Endothelial cell of umbilical vein (primary cell): ENCODE measurements at regions not wholly inside any gene's neighbourhood (a gene's known extent, or its start where the extent isn't known, plus 50 kb on each side); places are given as distances from the start of the nearest gene placed in this dataset.

ENCODE experiments used
- BruUV-seq: library from RNA; stranded (reverse); fragments of 400-500 nt; replicated peaks from 2 replicates; lab custom pipeline; 2021; lab: Mats Ljungman, UMichigan
- CTCF ChIA-PET: fragments of 300-600, 350-600 bp; sonication (Branson Sonifier 250); formaldehyde crosslinking; loops from one replicate; lab custom pipeline; 2021; ENCODE audit warnings: antibody characterized with exemption, inconsistent platforms; lab: Charles Lee
- POLR2A ChIA-PET: fragments of 300-600, 350-600 bp; sonication (Branson Sonifier 250); formaldehyde crosslinking; loops from one replicate; lab custom pipeline; 2021; ENCODE audit warnings: antibody characterized with exemption, inconsistent platforms; lab: Charles Lee
- DNase-seq: peaks from one replicate; pipeline ENCODE4 v3.0.0-alpha.2; 2011; ENCODE audit warnings: low read depth, low spot score
- FAIRE-seq: peaks from 2 replicates; lab custom pipeline; 2011; peaks lifted over from hg19 to GRCh38; lab: Jason Lieb, UNC
- H2AFZ ChIP-seq: 2 replicates; pipeline ENCODE4 v1.6.0; 2012; ENCODE audit warnings: low read depth, low read length, control low read depth, inconsistent platforms
- H3K27ac ChIP-seq: 2 replicates; pipeline ENCODE4 v1.5.1; 2011; ENCODE audit warnings: low read depth, mild to moderate bottlenecking, control low read depth, low read length, moderate library complexity; ENCODE audit not compliant: insufficient read depth
- H3K27me3 ChIP-seq, 2 experiments: 2 replicates each; pipeline versions ENCODE4 v1.6.0 to v1.6.1; 2011; ENCODE audit warnings: low read length in 2 of 2, mixed read lengths in 1 of 2; ENCODE audit not compliant: control insufficient read depth in 2 of 2, insufficient read depth in 2 of 2
- H3K36me3 ChIP-seq, 2 experiments: 2 replicates in 1 of 2; 3 replicates in 1 of 2; pipeline ENCODE4 v1.5.1; 2011; ENCODE audit warnings: low read length in 2 of 2, mild to moderate bottlenecking in 1 of 2, moderate library complexity in 1 of 2; ENCODE audit not compliant: control insufficient read depth in 2 of 2, insufficient read depth in 2 of 2; ENCODE audit errors: extremely low read depth in 1 of 2
- H3K4me1 ChIP-seq: 3 replicates; pipeline ENCODE4 v1.5.1; 2011; ENCODE audit warnings: mild to moderate bottlenecking, low read length; ENCODE audit not compliant: control insufficient read depth, insufficient read depth; ENCODE audit errors: extremely low read depth
- H3K4me2 ChIP-seq: 2 replicates; pipeline ENCODE4 v1.6.1; 2011; ENCODE audit warnings: low read length, control low read depth, mixed read lengths; ENCODE audit not compliant: insufficient read depth
- H3K4me3 ChIP-seq, 3 experiments: fragments of 200-600 bp in 1 of 3; sonication (generic), shearing (Covaris generic) in 1 of 3; replicated peaks in 1 of 3; 2 replicates each; pipeline ENCODE4 v1.5.1; 2011 to 2016; ENCODE audit warnings: control low read depth in 3 of 3, low read length in 3 of 3, mild to moderate bottlenecking in 2 of 3, inconsistent platforms in 1 of 3, low read depth in 1 of 3, moderate library complexity in 1 of 3; ENCODE audit not compliant: insufficient read depth in 1 of 3
- H3K79me2 ChIP-seq: 2 replicates; pipeline ENCODE4 v1.6.0; 2012; ENCODE audit warnings: low read length, inconsistent platforms; ENCODE audit not compliant: control insufficient read depth, insufficient read depth
- H3K9ac ChIP-seq: replicated peaks from 2 replicates; pipeline ENCODE3; 2011; ENCODE audit warnings: low read length, control low read depth; ENCODE audit not compliant: insufficient read depth; ENCODE audit errors: extremely low read depth
- H3K9me1 ChIP-seq: replicated peaks from 3 replicates; pipeline ENCODE4 v1.6.0; 2011; ENCODE audit warnings: mild to moderate bottlenecking, low read length; ENCODE audit not compliant: control insufficient read depth, insufficient read depth; ENCODE audit errors: extremely low read depth
- H3K9me3 ChIP-seq: replicated peaks from 2 replicates; pipeline ENCODE4 v1.5.1; 2012; ENCODE audit warnings: low read length, inconsistent platforms; ENCODE audit not compliant: control insufficient read depth, insufficient read depth
- H4K20me1 ChIP-seq: replicated peaks from 2 replicates; pipeline ENCODE3; 2011; ENCODE audit warnings: mild to moderate bottlenecking, low read length; ENCODE audit not compliant: control insufficient read depth, insufficient read depth; ENCODE audit errors: extremely low read depth
- CTCF ChIP-seq, 2 donors: IDR thresholded peaks; 1 replicate in 1 of 2; 2 replicates in 1 of 2; pipeline ENCODE4 v1.5.1; 2011; ENCODE audit warnings: low read length in 2 of 2, mild to moderate bottlenecking in 2 of 2, moderate library complexity in 2 of 2, control low read depth in 1 of 2, inconsistent platforms in 1 of 2, low read depth in 1 of 2; ENCODE audit not compliant: insufficient read depth in 1 of 2; ENCODE audit errors: extremely low read depth in 1 of 2
- EZH2 ChIP-seq: IDR thresholded peaks from 2 replicates; pipeline ENCODE4 v1.6.1; 2012; ENCODE audit warnings: borderline replicate concordance, low read depth, mild to moderate bottlenecking, moderate library complexity, low read length, inconsistent platforms; ENCODE audit not compliant: severe bottlenecking
- FOS ChIP-seq: IDR thresholded peaks from 2 replicates; pipeline ENCODE4 v1.6.1; 2011; ENCODE audit warnings: mild to moderate bottlenecking, low read length, moderate library complexity, borderline replicate concordance; ENCODE audit not compliant: insufficient read depth
- GATA2 ChIP-seq: IDR thresholded peaks from 2 replicates; pipeline ENCODE4 v1.7.0; 2011; ENCODE audit warnings: low read depth, mild to moderate bottlenecking, moderate library complexity, mixed read lengths, low read length; ENCODE audit not compliant: insufficient read length, insufficient read depth
- JUN ChIP-seq: IDR thresholded peaks from 2 replicates; pipeline ENCODE4 v1.6.1; 2011; ENCODE audit warnings: borderline replicate concordance, low read depth; ENCODE audit not compliant: insufficient read length, insufficient read depth
- MAX ChIP-seq: IDR thresholded peaks from 2 replicates; pipeline ENCODE4 v1.6.1; 2011; ENCODE audit not compliant: insufficient read depth, insufficient read length
- MYC ChIP-seq: IDR thresholded peaks from one replicate; pipeline ENCODE4 v1.6.1; 2011; ENCODE audit warnings: mild to moderate bottlenecking, low read depth, low read length
- POLR2A ChIP-seq: IDR thresholded peaks from 2 replicates; pipeline ENCODE4 v1.6.1; 2012; ENCODE audit warnings: low read depth, mild to moderate bottlenecking, control low read depth, low read length
- POLR2AphosphoS5 ChIP-seq: IDR thresholded peaks from 2 replicates; pipeline ENCODE4 v1.6.1; 2012; ENCODE audit warnings: low read depth, mild to moderate bottlenecking, control low read depth, low read length, moderate library complexity; ENCODE audit not compliant: insufficient read depth
- dilution Hi-C: fragments of 300-500 bp; cut with MboI; formaldehyde crosslinking; loops from one replicate; pipeline ENCODE4 v1.15.0; 2019; ENCODE audit warnings: low sequenced_read_pairs; ENCODE audit not compliant: extremely low pct_ligation_motif_present
- intact Hi-C: fragments of 100-400 bp; cut with micrococcal nuclease; formaldehyde crosslinking; loops from one replicate; pipeline ENCODE4 v1.10.0; 2022

DNA sequence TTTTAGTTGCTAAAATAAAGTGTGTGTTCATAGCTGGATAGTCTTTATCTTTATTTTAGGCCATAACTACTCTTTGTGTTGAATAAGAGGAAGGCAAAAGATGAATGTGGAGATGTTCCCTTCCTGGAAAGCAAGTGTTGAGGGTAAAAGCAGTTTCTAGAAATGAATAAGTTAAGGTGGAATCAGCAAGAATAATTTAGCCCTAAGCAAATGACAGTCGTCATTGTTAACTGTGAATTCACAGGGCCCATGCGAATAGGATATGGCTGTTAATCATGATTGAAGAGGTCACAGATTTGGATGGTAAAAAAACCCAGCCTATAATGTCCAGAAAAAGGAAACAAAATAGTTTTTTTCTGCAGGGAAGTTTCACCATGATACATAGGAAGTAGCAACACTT, 167.8 kb upstream of the PPP3CA start:
- no TSS peak for BruUV-seq
- Histone ChIP-seq H4K20me1 (no peaks in the 10 kb centered on the region), H3K79me2 (no peaks in the 10 kb centered on the region), H3K9me1 (no peaks in the 10 kb centered on the region), H3K36me3 (no peaks in the 10 kb centered on the region), H3K4me1 (no peaks in the 10 kb centered on the region), H3K9me3 (no peaks in the 10 kb centered on the region), H3K9ac (no peak overlapping the region), H2AFZ (no peak overlapping the region), H3K27ac (no peak overlapping the region), H3K27me3 (peaks cover 0 to 6% of the 10 kb centered on the region in 2 experiments), H3K4me2 (no peak overlapping the region), H3K4me3 (no peak overlapping the region)
- CTCF ChIA-PET: no interaction called here
- intact Hi-C loops (no loop called here), dilution Hi-C loops (no loop called here)
- FAIRE-seq (no peak), DNase-seq (no peak)
- POLR2A ChIA-PET: no interaction called here
- no peak for TF ChIP-seq EZH2
- no peak for TF ChIP-seq JUN
- TF ChIP-seq CTCF (IDR thresholded peaks at IDR 0.05; ENCODE audit: extremely low read depth in 1 of 2, insufficient read depth in 1 of 2, low read depth in 1 of 2, low read length in 2 of 2): no peak
- TF ChIP-seq POLR2AphosphoS5: no peak
- no peak for TF ChIP-seq GATA2
- TF ChIP-seq POLR2A: no peak
- TF ChIP-seq FOS: no peak
- no peak for TF ChIP-seq MAX
- TF ChIP-seq MYC: no peak
